AG10803 (cell line): ENCODE measurements at regions not wholly inside any gene's neighbourhood (a gene's known extent, or its start where the extent isn't known, plus 50 kb on each side); places are given as distances from the start of the nearest gene placed in this dataset.

ENCODE experiments used
- DNase-seq: peaks from one replicate; pipeline ENCODE4 v3.0.0; 2010; ENCODE audit warnings: low read depth
- H3K4me3 ChIP-seq: 2 replicates; pipeline ENCODE4 v1.5.1; 2011; ENCODE audit warnings: mild to moderate bottlenecking, low read length, control low read depth
- TF ChIP-seq, protein P1 (sequence below): conservative IDR thresholded peaks from 2 replicates; pipeline ENCODE4 v1.5.1; 2011; ENCODE audit warnings: mild to moderate bottlenecking, low read length, control low read depth, inconsistent platforms

DNA sequence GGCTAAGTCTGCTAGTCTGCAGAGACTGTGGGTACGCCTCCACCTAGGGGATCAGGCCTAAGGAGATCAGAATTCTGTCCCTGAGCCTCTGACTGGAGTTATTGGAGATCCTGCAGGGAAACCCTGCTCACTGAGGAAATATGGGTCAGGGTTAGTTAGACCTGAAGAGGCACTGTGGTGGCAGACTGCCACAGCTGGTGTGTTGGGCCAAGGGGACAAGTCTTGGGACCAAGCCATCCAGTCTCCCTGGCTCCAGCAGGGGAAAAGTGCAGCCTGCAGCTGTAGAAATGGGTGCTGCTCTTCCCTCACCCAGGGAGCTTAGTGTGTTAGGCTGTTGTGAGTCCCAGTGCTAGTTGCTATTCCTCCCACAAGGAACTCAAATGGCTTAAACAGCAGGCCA lies 334.8 kb upstream of the LARGE1 start:
- no peak for DNase-seq
- H3K4me3 ChIP-seq: no peak overlapping the region
- TF ChIP-seq, protein P1, sequence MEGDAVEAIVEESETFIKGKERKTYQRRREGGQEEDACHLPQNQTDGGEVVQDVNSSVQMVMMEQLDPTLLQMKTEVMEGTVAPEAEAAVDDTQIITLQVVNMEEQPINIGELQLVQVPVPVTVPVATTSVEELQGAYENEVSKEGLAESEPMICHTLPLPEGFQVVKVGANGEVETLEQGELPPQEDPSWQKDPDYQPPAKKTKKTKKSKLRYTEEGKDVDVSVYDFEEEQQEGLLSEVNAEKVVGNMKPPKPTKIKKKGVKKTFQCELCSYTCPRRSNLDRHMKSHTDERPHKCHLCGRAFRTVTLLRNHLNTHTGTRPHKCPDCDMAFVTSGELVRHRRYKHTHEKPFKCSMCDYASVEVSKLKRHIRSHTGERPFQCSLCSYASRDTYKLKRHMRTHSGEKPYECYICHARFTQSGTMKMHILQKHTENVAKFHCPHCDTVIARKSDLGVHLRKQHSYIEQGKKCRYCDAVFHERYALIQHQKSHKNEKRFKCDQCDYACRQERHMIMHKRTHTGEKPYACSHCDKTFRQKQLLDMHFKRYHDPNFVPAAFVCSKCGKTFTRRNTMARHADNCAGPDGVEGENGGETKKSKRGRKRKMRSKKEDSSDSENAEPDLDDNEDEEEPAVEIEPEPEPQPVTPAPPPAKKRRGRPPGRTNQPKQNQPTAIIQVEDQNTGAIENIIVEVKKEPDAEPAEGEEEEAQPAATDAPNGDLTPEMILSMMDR: no peak

DNA sequence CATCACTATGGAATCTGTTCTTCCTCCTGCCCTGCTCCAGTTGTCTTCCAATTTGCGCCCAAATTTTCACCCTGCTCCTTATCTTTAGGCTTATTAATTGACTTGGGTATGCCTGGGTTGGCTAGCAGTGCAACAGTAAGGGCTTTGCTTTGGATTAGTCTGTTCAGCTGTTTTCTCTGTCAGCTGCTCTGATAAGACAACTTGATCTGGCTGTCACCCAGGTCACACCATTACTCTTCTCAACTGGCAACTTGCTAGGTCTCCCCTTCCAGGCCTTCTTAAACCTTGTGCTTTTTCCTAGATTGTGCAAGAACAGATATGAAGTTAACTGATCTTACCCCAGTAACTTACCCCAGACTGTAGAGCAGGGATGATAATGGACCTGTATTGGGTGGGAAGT lies 357.8 kb upstream of the LARGE1 start:
- TF ChIP-seq, protein P1: no peak
- no peak for DNase-seq
- no peak overlapping the region for H3K4me3 ChIP-seq

DNA sequence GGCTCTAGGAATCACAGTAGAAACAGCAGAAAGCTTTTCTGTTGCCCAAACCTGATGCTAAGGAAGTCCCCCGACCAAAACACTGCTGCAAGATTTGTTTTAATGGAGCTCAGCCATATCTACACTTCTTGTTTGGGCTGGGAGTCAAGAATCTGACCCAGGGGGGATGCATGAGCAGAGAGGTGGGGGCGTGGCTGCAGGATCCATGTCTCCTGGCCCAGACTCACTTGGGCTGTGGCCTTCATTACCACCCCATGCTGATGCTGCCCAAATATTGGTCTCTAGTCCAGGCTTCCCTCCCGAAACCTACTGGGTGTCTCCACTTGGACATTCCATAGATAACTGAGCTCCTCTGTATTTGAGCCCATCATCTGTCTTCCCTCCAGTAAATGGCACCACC lies 361.5 kb upstream of the LARGE1 start:
- no peak overlapping the region for H3K4me3 ChIP-seq
- DNase-seq: no peak
- TF ChIP-seq, protein P1: no peak

DNA sequence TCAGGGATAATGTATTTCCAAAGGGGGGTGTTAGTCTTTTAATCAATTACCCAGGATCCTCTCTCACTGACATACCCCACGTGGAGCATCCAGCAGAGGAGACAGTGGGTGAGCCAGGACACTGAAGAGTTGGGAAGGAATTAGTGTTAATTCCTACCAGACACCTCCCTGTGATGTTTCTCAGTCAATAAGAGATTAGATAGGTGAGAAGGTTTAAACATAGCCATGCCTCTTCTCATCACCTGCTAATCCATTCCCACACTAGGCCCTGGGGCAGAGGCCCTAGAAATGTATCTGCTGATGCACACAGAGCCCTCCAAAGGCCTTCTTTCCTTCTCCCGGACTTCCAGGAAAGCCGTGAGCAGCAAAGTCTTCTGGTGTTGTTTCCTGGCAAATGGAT lies 363.6 kb upstream of the LARGE1 start:
- DNase-seq: no peak
- H3K4me3 ChIP-seq: no peak overlapping the region
- TF ChIP-seq, protein P1: no peak

DNA sequence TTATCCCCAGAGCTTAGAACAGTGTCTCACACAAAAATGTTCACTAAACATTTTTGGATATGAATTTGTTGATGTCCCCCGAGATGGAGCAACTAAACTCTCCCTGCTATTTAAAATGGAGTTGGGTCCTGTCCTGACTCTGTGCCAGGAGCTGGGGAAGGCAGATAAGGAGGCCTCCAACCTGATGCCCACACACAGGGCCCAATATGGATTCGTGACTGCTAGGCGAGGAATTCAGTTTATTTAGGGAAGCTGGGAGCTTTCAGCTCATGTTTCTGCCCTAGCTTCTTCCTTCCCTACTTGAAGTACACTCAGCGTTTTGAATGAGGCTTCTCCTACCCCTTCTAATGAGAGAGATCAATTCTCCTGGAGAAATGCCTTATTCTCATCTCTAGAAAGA lies 373.0 kb upstream of the LARGE1 start:
- TF ChIP-seq, protein P1: no peak
- DNase-seq: no peak
- no peak overlapping the region for H3K4me3 ChIP-seq

DNA sequence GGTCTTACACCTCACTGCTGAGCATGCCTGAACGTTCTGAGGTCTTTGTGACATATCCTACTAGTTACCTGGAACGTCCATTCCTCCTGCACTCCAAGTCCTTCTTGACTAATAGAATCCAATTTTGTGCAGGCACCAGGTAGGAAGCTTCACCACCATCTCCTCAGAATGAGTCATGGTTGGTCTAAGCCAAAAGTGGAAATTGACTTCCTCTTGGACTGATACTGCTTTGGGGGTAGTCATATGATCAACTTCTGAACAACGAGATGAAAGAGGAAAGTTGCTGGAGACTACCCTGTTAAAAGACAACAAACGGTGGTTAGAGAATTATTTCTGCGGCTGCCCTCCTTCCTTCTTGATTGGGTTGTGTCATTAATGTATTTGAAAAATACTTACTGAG lies 374.2 kb upstream of the LARGE1 start:
- no peak for DNase-seq
- TF ChIP-seq, protein P1: no peak
- no peak overlapping the region for H3K4me3 ChIP-seq

DNA sequence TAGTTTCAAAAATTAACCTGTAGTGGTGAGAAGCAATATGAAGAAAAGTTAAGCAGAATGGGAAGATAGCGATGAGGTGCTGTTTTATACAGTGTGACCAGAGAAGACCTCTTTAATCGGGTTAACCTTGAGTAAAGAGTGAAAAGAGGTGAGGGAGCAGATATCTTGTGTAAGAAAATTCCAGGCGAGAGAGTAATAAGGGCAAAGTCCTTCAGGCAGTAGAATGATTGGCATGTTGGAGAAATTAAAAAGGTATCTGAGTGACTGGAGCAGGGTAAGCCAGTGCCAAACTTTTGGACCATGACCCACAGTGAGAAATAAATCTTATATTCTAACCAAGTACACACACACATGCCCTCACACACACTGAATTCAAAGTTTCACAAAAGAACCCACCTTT lies 374.7 kb upstream of the LARGE1 start:
- TF ChIP-seq, protein P1: no peak
- no peak overlapping the region for H3K4me3 ChIP-seq

More for the DNA sequence above, 374.7 kb upstream of the LARGE1 start:
- no peak for DNase-seq
